GM03348 (cell line): ENCODE measurements at regions not wholly inside any gene's neighbourhood (a gene's known extent, or its start where the extent isn't known, plus 50 kb on each side); places are given as distances from the start of the nearest gene placed in this dataset.

ENCODE experiments used
- DNase-seq: peaks from one replicate; pipeline ENCODE4 v3.0.0; 2012; ENCODE audit warnings: low spot score

DNA sequence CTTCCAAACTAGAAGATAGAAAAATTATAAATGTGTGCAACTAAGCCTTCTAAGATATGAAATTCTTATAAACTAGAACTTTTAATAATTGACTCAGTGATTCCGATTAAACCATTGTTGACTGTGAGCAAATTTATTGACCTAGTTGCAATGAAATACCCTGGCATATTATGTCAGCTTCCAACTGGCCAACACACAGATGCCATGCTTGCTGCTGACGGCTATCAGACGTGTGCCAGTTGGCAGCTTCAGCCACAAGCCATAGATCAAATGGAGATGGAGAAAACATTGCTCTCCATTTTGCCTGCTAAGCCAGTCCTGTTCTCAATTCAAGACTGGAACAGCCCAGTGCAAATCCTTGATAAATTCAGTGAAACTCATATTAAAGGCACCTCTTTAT is 101.7 kb upstream of the HDGFL1 start:
- no peak for DNase-seq

- no peak for DNase-seq
Measured at GRCh38 chr6:22468256-22468965, 101.0 kb upstream of the HDGFL1 start.

- no peak for DNase-seq
Measured at GRCh38 chr6:22470454-22471131, 98.8 kb upstream of the HDGFL1 start.

GRCh38 chr6:22471132-22471690 is 98.2 kb upstream of the HDGFL1 start:
- peak; percentile 12 for DNase-seq

DNA sequence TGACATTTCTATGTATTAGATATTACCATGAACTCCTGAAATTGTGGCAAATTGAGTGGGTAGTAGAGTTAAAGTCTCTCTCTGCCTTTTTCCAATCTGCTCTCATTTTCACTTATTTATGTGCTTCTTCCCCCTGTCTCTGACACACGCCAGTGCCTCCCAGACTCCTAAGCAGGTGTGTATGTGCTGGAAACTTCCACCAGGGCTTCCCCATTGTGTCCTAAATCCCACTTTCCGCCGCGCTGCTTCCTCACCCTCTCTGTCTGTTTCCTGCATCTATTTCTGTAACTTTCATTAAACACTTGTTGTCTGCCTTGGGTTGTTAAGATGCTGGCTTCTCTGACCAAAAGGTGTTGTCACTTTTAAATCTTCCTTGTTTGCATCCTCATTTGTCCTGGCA is 97.6 kb upstream of the HDGFL1 start:
- no peak for DNase-seq

GRCh38 chr6:22473991-22474682 is 95.2 kb upstream of the HDGFL1 start:
- DNase-seq, result no peak

DNA sequence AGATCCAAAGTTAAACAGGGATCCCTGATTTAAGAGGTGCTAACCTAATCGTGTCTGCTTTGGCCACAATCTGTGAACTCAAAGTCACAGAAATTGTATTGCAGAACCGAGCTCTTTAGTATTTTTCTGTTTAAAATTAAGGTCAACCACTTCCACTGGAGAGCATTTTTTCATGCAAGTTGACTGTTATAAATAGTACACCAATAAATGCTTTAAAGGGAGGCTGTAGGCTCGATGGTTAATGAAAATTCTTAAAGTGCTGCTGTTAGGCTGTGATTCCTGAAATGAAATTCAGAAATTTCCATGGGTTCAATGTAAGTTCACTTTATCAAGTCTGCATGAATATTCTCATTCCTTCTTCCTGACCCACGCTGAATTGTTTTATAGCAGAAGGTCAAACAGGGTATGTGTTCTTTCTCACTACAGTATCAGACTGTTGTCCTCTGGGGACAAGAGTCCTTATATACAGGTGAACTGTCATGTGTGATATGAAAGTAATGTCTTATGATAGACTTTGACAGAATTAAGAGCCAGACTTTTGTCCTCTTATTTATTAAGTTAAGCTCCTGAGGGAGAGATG is 92.5 kb upstream of the HDGFL1 start:
- no peak for DNase-seq

DNA sequence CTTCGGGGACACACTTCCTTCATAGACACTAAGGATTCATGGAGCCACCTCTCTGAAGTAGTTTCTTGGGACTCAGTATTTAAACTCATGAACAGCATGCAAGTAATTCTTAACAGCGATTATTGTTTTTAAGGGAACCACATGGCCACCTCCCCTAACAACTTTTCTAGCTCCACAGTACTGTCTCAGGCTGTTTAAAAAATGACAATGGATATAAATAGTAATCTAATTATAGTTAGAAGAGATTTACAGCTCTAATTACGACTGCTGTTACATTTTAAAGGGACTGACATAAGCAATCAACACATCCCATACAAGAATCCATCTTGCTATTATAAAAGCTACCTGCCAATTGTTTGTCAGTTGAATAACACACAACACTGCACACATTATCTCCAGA is 72.1 kb upstream of the HDGFL1 start:
- no peak for DNase-seq

DNA sequence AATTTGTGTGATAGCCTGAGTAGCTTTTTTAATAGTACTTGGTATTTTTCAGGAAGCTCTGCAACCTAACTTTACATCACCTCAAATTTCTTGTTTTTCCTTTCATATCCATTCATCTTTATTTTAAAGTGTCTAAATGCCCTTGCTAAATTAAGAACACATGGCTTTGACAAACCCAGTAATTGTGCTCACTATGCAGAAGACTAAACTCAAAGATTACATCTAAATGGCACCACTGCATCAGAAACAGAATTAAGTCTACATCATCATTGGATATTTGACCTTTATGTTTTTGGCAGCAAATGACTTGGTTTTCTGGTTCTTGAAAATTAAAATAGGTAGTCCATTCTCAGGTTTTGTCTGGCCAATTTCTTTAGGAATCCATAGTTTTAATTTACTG is 69.6 kb upstream of the HDGFL1 start:
- no peak for DNase-seq

GRCh38 chr6:22506496-22506895 is 62.9 kb upstream of the HDGFL1 start:
- DNase-seq, result no peak

GRCh38 chr6:22512686-22513427 is 56.5 kb upstream of the HDGFL1 start:
- no peak for DNase-seq

DNA sequence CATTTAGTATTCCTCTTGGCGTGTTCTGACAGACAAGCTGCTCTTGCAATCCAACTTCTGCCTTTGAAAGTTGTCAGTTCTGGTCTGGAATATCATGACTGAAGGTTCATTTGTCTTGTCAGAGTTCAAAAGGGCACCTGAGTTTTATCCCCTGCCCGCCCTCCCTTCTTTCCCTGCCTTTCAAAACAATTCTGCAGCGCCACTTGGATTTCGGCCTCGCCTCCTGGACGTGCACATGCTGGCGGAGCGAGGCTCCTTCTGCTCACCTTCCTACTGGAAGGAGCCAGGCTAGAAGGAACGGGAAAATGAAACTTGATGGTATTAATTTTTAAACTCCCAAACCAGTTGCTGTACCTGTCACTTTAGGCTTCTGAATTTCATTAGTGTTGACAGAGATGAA is 55.7 kb upstream of the HDGFL1 start:
- DNase-seq, result no peak

- no peak for DNase-seq
Measured at GRCh38 chr6:22519237-22519636, 50.1 kb upstream of the HDGFL1 start.
